ENCODE measurements at regions not wholly inside any gene's neighbourhood (a gene's known extent, or its start where the extent isn't known, plus 50 kb on each side); places are given as distances from the start of the nearest gene placed in this dataset.

DNA sequence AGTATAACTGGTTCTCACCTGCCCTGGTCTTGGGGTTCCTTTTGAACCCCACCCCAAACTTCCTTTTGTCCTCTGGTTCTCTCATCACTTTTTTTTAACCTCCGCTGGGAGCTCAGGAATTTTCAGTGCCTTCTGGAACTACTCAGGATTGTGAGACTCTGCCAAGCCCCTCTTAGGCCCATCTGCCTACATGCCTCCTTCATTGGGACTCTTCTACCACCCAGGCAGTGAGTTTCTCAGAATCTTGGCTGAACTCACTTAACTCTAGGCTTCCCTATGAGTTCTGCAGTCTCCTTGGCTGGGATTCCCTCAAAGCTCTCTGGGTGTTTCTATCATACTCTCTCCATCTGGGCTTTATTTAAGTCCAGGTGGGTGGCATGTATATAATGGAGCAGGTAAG, 86.3 kb downstream of the MDH1 start:
- H3K36me3 ChIP-seq (ENCODE audit: control insufficient read depth, low read length), result no peaks in the 10 kb centered on the region
- H3K27me3 ChIP-seq (ENCODE audit: control insufficient read depth, low read length), result no peaks in the 10 kb centered on the region
- H3K9me2 ChIP-seq (replicated peaks; ENCODE audit: control insufficient read depth, low read length), result no peaks in the 10 kb centered on the region
- no peak overlapping the region for H3K4me3 ChIP-seq (ENCODE audit: low read length)
- no peaks in the 10 kb centered on the region for H3K4me1 ChIP-seq (ENCODE audit: control insufficient read depth, low read length)
- H3K4me2 ChIP-seq (ENCODE audit: low read length), result no peak overlapping the region
- H3K79me2 ChIP-seq (ENCODE audit: control insufficient read depth, low read length), result no peaks in the 10 kb centered on the region
- no peaks in the 10 kb centered on the region for H3K9me3 ChIP-seq (ENCODE audit: control insufficient read depth, insufficient read depth, low read length)
- no peak overlapping the region for H3K27ac ChIP-seq (ENCODE audit: low read depth, low read length)
- H4K20me1 ChIP-seq (ENCODE audit: control insufficient read depth, insufficient read depth, low read depth, low read length), result no peaks in the 10 kb centered on the region
- no peak for TF ChIP-seq EZH2phosphoT487 (IDR thresholded peaks at IDR 0.05; ENCODE audit: borderline replicate concordance, low read length)
- TF ChIP-seq, protein P1, sequence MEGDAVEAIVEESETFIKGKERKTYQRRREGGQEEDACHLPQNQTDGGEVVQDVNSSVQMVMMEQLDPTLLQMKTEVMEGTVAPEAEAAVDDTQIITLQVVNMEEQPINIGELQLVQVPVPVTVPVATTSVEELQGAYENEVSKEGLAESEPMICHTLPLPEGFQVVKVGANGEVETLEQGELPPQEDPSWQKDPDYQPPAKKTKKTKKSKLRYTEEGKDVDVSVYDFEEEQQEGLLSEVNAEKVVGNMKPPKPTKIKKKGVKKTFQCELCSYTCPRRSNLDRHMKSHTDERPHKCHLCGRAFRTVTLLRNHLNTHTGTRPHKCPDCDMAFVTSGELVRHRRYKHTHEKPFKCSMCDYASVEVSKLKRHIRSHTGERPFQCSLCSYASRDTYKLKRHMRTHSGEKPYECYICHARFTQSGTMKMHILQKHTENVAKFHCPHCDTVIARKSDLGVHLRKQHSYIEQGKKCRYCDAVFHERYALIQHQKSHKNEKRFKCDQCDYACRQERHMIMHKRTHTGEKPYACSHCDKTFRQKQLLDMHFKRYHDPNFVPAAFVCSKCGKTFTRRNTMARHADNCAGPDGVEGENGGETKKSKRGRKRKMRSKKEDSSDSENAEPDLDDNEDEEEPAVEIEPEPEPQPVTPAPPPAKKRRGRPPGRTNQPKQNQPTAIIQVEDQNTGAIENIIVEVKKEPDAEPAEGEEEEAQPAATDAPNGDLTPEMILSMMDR (IDR thresholded peaks at IDR 0.05; ENCODE audit: low read depth, low read length, poor library complexity, severe bottlenecking), result no peak
- H3F3A ChIP-seq (ENCODE audit: control insufficient read depth, insufficient read depth), result no peaks in the 10 kb centered on the region

DNA sequence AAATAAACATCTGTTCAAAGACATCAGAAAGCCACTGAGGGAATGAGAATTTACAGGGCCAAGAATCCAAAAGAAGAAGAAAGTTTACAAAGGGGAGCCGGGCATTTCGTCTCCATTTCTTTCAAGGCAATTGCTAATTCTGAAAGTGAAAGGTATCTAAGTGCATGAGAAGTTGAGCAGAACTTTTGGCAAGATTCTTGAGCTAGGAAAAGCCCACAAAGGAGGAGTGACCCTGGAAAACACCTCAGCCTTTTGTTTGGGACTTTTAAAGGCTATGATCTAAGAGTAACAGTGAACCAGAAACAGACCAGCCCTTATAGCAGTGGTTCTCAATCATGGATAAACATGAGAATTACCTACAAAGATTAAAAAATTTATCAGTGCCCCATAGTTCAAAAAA, 87.4 kb downstream of the MDH1 start:
- Histone ChIP-seq H4K20me1 (ENCODE audit: control insufficient read depth, insufficient read depth, low read depth, low read length) (no peaks in the 10 kb centered on the region), H3K27ac (ENCODE audit: low read depth, low read length) (no peak overlapping the region)
- TF ChIP-seq EZH2phosphoT487 (IDR thresholded peaks at IDR 0.05; ENCODE audit: borderline replicate concordance, low read length), result no peak
- TF ChIP-seq, protein P1 (IDR thresholded peaks at IDR 0.05; ENCODE audit: low read depth, low read length, poor library complexity, severe bottlenecking), result no peak

DNA sequence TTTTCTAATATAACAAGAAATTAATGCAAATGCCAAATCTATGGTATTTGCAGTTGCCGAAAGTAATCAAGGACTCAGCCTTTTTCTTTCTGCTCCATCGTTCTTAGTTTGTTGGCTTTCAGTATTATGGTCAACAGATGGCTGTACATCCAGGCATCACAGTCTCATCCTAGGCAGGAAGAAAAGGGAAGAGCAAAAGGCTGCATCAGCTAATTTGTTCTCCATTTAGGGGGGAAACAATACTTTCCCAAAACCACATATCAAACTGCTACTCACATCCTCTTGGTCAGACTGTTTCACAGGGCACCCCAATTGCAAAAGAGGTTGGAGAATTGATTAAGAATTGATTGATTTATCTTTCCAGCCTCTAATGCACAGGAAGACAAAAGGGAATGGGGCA, 89.3 kb downstream of the MDH1 start:
- no peaks in the 10 kb centered on the region for H3K9me2 ChIP-seq (replicated peaks; ENCODE audit: control insufficient read depth, low read length)
- H4K20me1 ChIP-seq (ENCODE audit: control insufficient read depth, insufficient read depth, low read depth, low read length), result no peaks in the 10 kb centered on the region
- H3K27ac ChIP-seq (ENCODE audit: low read depth, low read length), result no peak overlapping the region
- H3K79me2 ChIP-seq (ENCODE audit: control insufficient read depth, low read length), result no peaks in the 10 kb centered on the region
- no peaks in the 10 kb centered on the region for H3K9me3 ChIP-seq (ENCODE audit: control insufficient read depth, insufficient read depth, low read length)
- no peaks in the 10 kb centered on the region for H3K36me3 ChIP-seq (ENCODE audit: control insufficient read depth, low read length)
- no peaks in the 10 kb centered on the region for H3K4me1 ChIP-seq (ENCODE audit: control insufficient read depth, low read length)
- H3K27me3 ChIP-seq (ENCODE audit: control insufficient read depth, low read length), result no peaks in the 10 kb centered on the region
- H3F3A ChIP-seq (ENCODE audit: control insufficient read depth, insufficient read depth), result no peaks in the 10 kb centered on the region
- no peak overlapping the region for H3K4me2 ChIP-seq (ENCODE audit: low read length)
- TF ChIP-seq, protein P1 (IDR thresholded peaks at IDR 0.05; ENCODE audit: low read depth, low read length, poor library complexity, severe bottlenecking), result no peak
- TF ChIP-seq EZH2phosphoT487 (IDR thresholded peaks at IDR 0.05; ENCODE audit: borderline replicate concordance, low read length), result no peak
- no peak overlapping the region for H3K4me3 ChIP-seq (ENCODE audit: low read length)

More for the DNA sequence above, 87.4 kb downstream of the MDH1 start:
- Histone ChIP-seq H3K4me3 (ENCODE audit: low read length) (no peak overlapping the region), H3K36me3 (ENCODE audit: control insufficient read depth, low read length) (no peaks in the 10 kb centered on the region), H3K27me3 (ENCODE audit: control insufficient read depth, low read length) (no peaks in the 10 kb centered on the region), H3K79me2 (ENCODE audit: control insufficient read depth, low read length) (no peaks in the 10 kb centered on the region), H3K4me1 (ENCODE audit: control insufficient read depth, low read length) (no peaks in the 10 kb centered on the region), H3K9me3 (ENCODE audit: control insufficient read depth, insufficient read depth, low read length) (no peaks in the 10 kb centered on the region), H3K4me2 (ENCODE audit: low read length) (no peak overlapping the region), H3K9me2 (replicated peaks; ENCODE audit: control insufficient read depth, low read length) (no peaks in the 10 kb centered on the region), H3F3A (ENCODE audit: control insufficient read depth, insufficient read depth) (no peaks in the 10 kb centered on the region)

DNA sequence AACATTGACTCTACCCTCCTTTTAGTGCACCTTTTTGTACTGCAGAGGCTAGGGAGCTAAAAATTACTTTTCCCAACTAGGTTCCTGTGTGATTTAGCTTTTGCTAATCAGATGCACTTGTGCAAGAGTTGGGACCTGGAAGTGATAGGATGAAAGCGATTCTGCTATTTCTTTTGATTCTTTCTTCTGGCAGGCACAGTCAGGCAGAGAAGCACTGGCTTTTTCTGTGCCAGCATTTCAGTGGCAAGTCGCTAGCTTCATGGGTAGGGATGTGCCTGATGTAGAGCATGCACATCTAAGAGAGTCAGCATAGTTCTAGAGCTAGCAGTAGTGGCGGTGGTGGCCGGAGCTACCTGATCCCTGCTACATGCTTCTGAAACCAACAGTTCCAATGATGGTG, 89.8 kb downstream of the MDH1 start:
- no peak overlapping the region for H3K4me2 ChIP-seq (ENCODE audit: low read length)
- H3K4me1 ChIP-seq (ENCODE audit: control insufficient read depth, low read length), result no peaks in the 10 kb centered on the region
- H3K9me2 ChIP-seq (replicated peaks; ENCODE audit: control insufficient read depth, low read length), result no peaks in the 10 kb centered on the region
- H3K4me3 ChIP-seq (ENCODE audit: low read length), result no peak overlapping the region
- H3K9me3 ChIP-seq (ENCODE audit: control insufficient read depth, insufficient read depth, low read length), result no peaks in the 10 kb centered on the region
- no peaks in the 10 kb centered on the region for H4K20me1 ChIP-seq (ENCODE audit: control insufficient read depth, insufficient read depth, low read depth, low read length)
- no peaks in the 10 kb centered on the region for H3F3A ChIP-seq (ENCODE audit: control insufficient read depth, insufficient read depth)
- H3K36me3 ChIP-seq (ENCODE audit: control insufficient read depth, low read length), result no peaks in the 10 kb centered on the region
- no peaks in the 10 kb centered on the region for H3K79me2 ChIP-seq (ENCODE audit: control insufficient read depth, low read length)
- H3K27ac ChIP-seq (ENCODE audit: low read depth, low read length), result no peak overlapping the region
- TF ChIP-seq, protein P1 (IDR thresholded peaks at IDR 0.05; ENCODE audit: low read depth, low read length, poor library complexity, severe bottlenecking), result no peak
- TF ChIP-seq EZH2phosphoT487 (IDR thresholded peaks at IDR 0.05; ENCODE audit: borderline replicate concordance, low read length), result no peak
- H3K27me3 ChIP-seq (ENCODE audit: control insufficient read depth, low read length), result no peaks in the 10 kb centered on the region
